T-helper 1 cell treated with Interleukin-12 subunit alpha and Interleukin-12 subunit beta and Interleukin-4 antibody, amounts not matched to agents 30 ng/mL and 1 ng/mL, for 36 hours (primary cell): ENCODE measurements at regions not wholly inside any gene's neighbourhood (a gene's known extent, or its start where the extent isn't known, plus 50 kb on each side); places are given as distances from the start of the nearest gene placed in this dataset.
"Not testable (repeated sequence)": the region's sequence is repeated elsewhere in the genome, so short reads cannot be mapped to it uniquely, and the experiment has no call there.

Source experiments
- intact Hi-C: fragments of 100-400 bp; cut with micrococcal nuclease; formaldehyde crosslinking; loops from one replicate; pipeline ENCODE4 v1.15.1; 2024

- intact Hi-C loops: not testable (repeated sequence)
Measured at GRCh38 chr16:29330623-29331022, 75.9 kb downstream of the NPIPB11 start.

DNA sequence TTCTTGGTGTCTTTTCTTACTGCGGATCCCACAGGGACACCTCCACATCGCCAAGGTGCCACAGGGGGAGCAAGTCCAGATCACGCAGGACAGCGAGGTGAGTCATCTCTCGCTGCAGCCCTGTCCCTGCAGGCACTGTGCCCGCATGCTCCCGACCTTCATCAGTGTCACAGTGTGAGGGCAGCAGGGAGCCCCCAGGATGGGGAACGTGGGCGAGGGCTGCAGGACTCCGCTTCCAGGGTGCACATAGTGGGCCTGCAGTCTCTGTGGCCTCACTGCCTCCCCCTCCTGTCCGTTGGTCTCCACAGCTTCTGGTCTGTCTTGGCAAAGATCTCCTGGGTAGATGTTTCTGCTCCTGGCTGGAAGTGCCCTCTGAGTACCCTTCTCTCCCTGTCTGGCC, 78.0 kb downstream of the NPIPB11 start:
- intact Hi-C loops: not testable (repeated sequence)

DNA sequence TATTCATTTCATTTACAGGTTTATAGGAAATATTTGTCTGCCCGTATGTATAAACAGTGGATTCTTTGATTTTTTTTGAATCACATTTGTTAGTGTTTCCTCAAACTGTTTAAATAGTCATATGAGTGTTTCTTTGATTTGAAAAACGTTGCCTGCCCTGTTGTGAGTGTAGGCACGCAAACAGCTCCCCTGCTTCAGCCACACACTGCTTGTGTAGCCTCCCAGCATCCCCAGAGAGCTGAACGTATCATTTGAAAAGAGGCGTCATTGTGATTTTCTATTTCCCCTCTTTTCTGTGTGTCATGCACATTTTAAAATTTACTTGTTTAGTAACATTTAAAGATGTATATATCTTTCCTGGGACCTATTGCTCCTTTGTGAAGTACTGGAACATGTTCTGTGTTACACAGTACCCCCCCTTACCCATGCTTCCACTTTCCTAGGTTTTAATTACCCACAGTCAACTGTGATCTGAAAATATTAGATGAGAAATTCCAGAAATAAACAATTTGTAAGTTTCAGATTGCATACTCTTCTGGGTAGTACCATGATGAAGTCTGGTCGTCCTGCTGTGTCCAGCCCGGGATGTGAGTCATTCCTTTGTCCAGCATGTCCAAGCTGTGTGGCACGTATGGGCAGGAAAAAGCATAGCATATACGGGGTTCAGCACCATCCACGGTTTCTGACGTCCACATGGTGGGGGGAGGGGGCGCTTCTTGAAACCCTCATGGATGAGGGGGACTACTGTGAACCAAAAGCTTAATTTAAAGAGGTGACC, 78.7 kb downstream of the NPIPB11 start:
- intact Hi-C loops: not testable (repeated sequence)

DNA sequence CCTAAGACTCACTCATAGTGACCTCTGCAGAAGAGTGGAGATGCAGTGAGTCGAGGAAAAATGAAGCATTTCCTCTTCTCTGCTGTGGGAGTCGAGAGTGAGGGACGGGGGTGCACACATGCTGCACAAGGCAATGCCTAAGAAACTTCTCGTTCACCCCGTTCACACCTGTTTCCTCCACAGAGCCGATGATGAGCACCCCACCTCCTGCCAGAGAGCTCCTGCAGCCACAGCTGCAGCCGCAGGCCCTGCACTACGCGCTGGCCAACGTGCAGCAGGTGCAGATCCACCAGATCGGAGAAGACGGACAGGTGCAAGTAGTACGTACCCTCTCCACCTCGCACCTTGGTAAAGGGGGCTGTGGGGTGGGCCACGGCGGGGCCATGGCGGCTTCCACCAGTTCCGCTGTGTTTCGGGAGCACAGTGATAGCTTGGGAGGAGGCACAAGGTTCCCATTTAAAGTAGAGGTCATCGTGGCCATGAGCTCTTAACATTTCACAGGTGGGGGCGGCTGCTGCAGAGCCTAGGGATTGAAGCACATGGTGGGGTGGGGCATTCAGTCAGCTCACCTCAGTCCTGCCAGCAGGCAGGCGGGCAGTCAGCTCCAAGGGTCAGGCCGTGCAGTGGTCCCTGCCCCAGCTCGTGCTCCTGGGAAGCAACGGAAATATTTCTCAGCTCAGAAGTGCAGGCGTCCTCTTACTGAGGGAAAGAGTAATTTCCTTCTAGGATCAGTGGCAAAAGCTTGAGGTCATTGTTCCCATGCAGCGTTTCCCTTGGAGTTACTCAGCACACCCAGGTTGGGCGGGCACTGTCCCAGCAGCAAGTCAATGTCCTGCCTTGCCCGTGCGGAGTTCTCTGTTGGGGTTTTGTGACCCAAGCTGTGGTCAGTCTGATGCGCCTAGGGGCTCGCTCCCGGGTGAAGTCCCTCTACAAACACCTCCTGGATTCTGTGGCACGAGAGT, 80.1 kb downstream of the NPIPB11 start:
- intact Hi-C loops: not testable (repeated sequence)

DNA sequence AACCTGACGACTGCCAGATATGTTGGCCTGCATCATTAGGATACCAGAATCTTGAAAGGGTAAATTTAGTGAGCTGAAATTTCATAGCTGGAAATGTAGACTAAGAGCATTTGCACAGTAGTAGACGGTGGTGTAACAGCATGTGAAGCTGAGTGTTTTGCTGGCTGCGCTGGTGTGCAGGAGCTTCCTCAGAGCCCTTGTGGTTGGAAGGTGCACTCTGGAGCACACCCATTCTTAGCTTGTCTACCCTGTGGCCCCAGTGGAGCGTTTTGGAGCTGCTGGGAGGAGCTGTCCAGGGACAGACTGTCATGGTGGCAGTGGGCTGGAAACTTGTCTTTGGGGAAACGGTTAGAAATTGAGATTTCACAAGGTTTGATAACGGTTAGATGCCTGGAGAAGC, 82.8 kb downstream of the NPIPB11 start:
- intact Hi-C loops: not testable (repeated sequence)

- intact Hi-C loops: no loop called here
Measured at GRCh38 chr16:29321585-29321984, 84.9 kb downstream of the NPIPB11 start.

- intact Hi-C loops: no loop called here
Measured at GRCh38 chr16:29321000-29321393, 85.5 kb downstream of the NPIPB11 start.

DNA sequence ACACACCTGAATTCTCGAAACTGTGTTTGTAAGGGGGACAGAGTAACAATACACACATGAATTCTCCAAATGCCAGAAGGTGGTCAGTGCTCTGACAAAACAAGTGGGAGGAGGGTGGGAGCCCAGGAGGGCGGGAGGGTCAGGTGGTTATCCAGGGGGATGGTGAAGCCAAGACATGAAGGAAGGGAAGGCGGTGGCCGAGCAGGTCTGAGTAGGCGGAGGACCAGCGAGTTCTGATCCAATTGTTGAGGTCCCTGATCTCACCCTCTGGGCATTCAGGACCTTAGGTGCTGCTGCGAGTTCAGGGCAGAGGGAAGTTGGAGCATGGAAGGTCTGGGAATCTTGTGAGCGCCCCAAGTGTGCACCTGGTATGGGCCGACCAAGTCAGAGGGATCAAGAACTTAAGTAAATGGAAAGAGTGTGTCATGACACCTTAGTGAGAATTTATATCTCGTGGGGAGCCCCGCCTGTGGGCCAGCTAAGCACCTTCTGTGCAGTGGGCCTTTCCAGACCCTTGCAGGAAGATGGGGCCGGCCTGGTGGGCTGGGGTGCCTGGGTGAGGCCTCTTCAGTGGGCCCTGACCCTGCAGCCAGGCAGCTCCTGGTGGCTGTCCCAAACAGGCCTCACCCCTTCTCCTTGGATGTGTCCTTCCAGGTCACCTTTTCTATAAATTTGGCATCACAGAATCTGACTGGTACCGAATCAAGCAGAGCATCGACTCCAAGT, 86.1 kb downstream of the NPIPB11 start:
- intact Hi-C loops: no loop called here

GRCh38 chr16:29319726-29320125, 86.8 kb downstream of the NPIPB11 start:
- intact Hi-C loops: no loop called here

DNA sequence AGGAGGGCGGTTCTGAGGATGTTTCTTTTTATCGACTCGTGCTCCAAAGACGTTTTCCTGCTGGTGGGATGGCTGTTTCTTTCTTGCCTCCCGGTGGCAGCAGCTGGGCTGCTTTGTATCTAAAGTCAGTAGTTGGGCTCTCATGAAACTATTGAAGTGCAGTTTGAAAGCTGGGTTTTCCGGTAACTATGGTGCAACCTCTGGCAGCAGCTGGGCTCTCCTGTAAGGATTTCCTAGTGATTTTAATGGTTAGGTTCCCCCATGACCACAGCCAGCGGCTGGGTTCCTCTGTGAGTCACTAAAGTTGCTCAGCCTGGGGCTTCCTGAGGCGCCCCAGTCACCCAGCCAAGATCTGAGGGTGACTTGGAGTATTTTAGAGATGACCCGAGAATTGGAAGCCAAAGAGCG, 87.9 kb downstream of the NPIPB11 start:
- intact Hi-C loops: not testable (repeated sequence)

- intact Hi-C loops: no loop called here
Measured at GRCh38 chr16:29318037-29318436, 88.5 kb downstream of the NPIPB11 start.

DNA sequence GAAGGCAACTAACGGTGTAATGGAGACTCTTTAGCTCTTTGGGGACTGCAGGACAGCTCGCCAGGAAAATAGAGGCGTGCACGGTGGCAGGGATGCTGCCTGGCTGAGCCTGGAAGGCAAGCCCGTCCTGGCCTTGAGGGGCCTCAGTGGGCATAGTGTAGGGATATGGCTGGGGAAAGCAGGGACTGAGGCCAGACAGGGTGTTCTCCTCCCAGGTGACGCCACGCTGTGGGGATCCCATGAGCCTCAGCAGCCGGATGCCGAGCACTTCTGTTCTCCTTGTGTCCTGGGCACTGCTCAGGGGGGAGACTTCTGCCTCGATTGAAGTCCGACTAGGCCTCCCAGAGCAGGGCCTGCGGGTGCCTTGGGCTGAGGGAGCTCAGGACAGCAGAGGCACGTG, 89.2 kb downstream of the NPIPB11 start:
- intact Hi-C loops: no loop called here

- intact Hi-C loops: no loop called here
Measured at GRCh38 chr16:29316761-29317183, 89.7 kb downstream of the NPIPB11 start.

- intact Hi-C loops: no loop called here
Measured at GRCh38 chr16:29315916-29316517, 90.5 kb downstream of the NPIPB11 start.

GRCh38 chr16:29315046-29315445, 91.5 kb downstream of the NPIPB11 start:
- intact Hi-C loops: no loop called here

- intact Hi-C loops: no loop called here
Measured at GRCh38 chr16:29314292-29314934, 92.1 kb downstream of the NPIPB11 start.

- intact Hi-C loops: no loop called here
Measured at GRCh38 chr16:29313559-29314048, 92.9 kb downstream of the NPIPB11 start.

- intact Hi-C loops: no loop called here
Measured at GRCh38 chr16:29312835-29313558, 93.5 kb downstream of the NPIPB11 start.

GRCh38 chr16:29312345-29312675, 94.2 kb downstream of the NPIPB11 start:
- intact Hi-C loops: not testable (repeated sequence)
